Sigmoid colon (tissue), 6 donors: ENCODE measurements at regions not wholly inside any gene's neighbourhood (a gene's known extent, or its start where the extent isn't known, plus 50 kb on each side); places are given as distances from the start of the nearest gene placed in this dataset.

Experiments
- DNase-seq: peaks from one replicate; pipeline ENCODE4 v3.0.0-alpha.2; 2019
- H3K27ac ChIP-seq, 4 donors: fragments of 200-600 bp; sonication (generic); one replicate each; pipeline ENCODE4 v1.5.1; 2016 to 2019; ENCODE audit warnings: mild to moderate bottlenecking in 1 of 4
- H3K27me3 ChIP-seq, 3 donors: fragments of 200-600 bp; sonication (generic); one replicate each; pipeline ENCODE4 v1.5.1; 2019; ENCODE audit warnings: mild to moderate bottlenecking in 1 of 3
- H3K36me3 ChIP-seq, 4 donors: fragments of 200-600 bp; sonication (generic); one replicate each; pipeline ENCODE4 v1.5.1; 2016 to 2019
- H3K4me1 ChIP-seq, 4 donors: fragments of 200-600 bp; sonication (generic); one replicate each; pipeline ENCODE4 v1.5.1; 2017 to 2019
- H3K4me3 ChIP-seq, 4 donors: fragments of 200-600 bp; sonication (generic); one replicate each; pipeline ENCODE4 v1.5.1; 2017 to 2019; ENCODE audit warnings: mild to moderate bottlenecking in 2 of 4, moderate library complexity in 1 of 4
- H3K9me3 ChIP-seq, 4 donors: fragments of 200-600 bp in 3 of 4; sonication (generic) in 3 of 4; one replicate each; pipeline versions ENCODE4 v1.5.1 to v1.6.1; 2013 to 2019
- EP300 ChIP-seq, 4 donors: sonication (generic); formaldehyde crosslinking; IDR thresholded peaks; one replicate each; pipeline ENCODE4 v1.6.1; 2017; ENCODE audit warnings: antibody characterized with exemption in 4 of 4
- POLR2A ChIP-seq, 2 donors: fragments of 450-650 bp; IDR thresholded peaks; one replicate each; pipeline ENCODE4 v1.6.1; 2016; ENCODE audit warnings: antibody characterized with exemption in 2 of 2, mild to moderate bottlenecking in 2 of 2, moderate library complexity in 2 of 2
- POLR2AphosphoS5 ChIP-seq, 4 donors: sonication (generic); formaldehyde crosslinking; IDR thresholded peaks; one replicate each; pipeline ENCODE4 v1.6.1; 2017; ENCODE audit warnings: antibody characterized with exemption in 4 of 4
- WGBS, 2 donors: extraction: QIAGEN DNeasy Blood & Tissue Kit; methylation state at CpG; one replicate each; pipeline ENCODE4 v1.1.7; 2013; 5-methylcytosine and 5-hydroxymethylcytosine counted together
- intact Hi-C: fragments of 100-400 bp; cut with DNase I; formaldehyde crosslinking; loops from one replicate; pipeline ENCODE4 v1.15.1; 2023
- TF ChIP-seq, protein P1 (sequence below), 4 experiments: fragments of 450-650 bp in 3 of 4; fragments of 200-600 bp in 1 of 4; IDR thresholded peaks; one replicate each; pipeline ENCODE4 v1.5.1; 2016 to 2019; ENCODE audit warnings: antibody characterized with exemption in 4 of 4, mild to moderate bottlenecking in 3 of 4, moderate library complexity in 2 of 4
- donor health status: healthy with polysubstance abuse.
- donor health status: healthy.

DNA sequence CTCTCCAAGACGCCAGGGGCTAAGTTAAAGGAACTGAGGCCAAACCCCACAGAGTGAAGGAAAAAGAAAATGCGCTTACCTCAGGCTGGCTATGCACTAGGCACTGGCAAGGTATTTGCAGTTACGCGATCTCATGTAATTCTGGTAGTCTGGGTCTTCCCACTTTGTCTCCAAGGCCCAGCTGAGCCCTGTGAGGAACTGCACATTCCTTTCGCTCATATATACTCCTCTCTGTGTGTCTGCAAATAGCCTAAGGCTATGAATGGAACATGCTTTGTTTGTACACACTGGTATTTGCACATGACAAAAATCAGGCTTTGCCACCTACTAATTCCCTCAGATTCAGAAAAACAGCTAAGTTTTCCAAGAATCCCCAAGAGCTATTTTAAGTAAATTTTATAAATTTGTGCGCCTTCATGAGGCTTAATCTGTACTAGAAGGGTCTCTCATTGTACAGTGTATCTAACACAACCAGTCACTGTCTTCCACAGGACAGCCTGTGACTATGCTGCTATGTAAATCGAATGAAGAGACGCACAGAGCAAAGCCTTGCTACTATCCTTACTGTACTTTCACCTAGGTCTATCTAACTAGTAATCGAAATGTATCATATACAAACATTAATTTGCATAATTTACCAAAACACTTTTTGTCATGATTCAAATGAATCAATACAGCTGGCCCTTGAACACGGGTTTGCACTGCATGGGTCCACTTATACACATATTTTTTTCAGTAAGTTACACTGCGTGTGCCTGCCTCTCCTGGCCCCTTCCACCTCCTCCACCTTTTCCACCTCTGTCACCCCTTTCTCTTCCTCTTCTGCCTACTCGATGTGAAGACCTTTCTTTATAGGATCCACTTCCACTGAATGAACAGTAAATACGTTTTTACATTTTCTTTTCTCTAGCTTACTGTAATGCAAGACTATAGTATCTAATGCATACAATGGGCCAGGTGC, 87.0 kb downstream of the SIPA1L2 start:
- no peak for TF ChIP-seq EP300 (IDR thresholded peaks at IDR 0.05)

DNA sequence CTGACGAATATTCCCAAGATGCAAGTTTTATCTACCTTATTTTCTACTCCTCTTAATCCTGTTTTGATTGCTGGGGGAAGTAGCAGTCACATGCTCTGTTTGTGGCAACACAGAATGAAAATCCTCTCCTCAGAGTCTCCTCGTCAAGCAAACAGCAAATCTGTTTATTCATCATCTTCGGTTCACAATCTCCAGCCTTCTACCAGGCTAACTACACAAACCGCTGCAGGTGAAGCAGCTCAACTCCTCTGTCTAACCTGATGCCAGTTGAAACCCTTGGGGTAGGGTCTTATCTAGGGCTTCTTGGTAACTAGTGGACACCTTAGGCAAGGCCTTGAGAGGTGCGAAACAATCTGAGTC, 91.0 kb downstream of the SIPA1L2 start:
- Histone ChIP-seq H3K4me1 (peaks cover 0 to 22% (median 12%) of the 10 kb centered on the region in 4 donors), H3K27ac (no peak overlapping the region), H3K4me3 (no peak overlapping the region), H3K36me3 (no peaks in the 10 kb centered on the region), H3K27me3 (no peaks in the 10 kb centered on the region), H3K9me3 (no peaks in the 10 kb centered on the region)
- intact Hi-C loops = no loop called here
- TF ChIP-seq, protein P1, sequence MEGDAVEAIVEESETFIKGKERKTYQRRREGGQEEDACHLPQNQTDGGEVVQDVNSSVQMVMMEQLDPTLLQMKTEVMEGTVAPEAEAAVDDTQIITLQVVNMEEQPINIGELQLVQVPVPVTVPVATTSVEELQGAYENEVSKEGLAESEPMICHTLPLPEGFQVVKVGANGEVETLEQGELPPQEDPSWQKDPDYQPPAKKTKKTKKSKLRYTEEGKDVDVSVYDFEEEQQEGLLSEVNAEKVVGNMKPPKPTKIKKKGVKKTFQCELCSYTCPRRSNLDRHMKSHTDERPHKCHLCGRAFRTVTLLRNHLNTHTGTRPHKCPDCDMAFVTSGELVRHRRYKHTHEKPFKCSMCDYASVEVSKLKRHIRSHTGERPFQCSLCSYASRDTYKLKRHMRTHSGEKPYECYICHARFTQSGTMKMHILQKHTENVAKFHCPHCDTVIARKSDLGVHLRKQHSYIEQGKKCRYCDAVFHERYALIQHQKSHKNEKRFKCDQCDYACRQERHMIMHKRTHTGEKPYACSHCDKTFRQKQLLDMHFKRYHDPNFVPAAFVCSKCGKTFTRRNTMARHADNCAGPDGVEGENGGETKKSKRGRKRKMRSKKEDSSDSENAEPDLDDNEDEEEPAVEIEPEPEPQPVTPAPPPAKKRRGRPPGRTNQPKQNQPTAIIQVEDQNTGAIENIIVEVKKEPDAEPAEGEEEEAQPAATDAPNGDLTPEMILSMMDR (IDR thresholded peaks at IDR 0.05) = no peak
- TF ChIP-seq EP300 (IDR thresholded peaks at IDR 0.05) (no peak), POLR2A (IDR thresholded peaks at IDR 0.05) (no peak), POLR2AphosphoS5 (IDR thresholded peaks at IDR 0.05) (no peak)
- no peak for DNase-seq
- 86 to 87% methylated on average over 5 of the region's 5 CpGs for WGBS, 2 donors

More for the DNA sequence above, 87.0 kb downstream of the SIPA1L2 start:
- Histone ChIP-seq H3K9me3 (no peaks in the 10 kb centered on the region), H3K4me1 (peaks cover 0 to 8% (median 0%) of the 10 kb centered on the region in 4 donors), H3K36me3 (no peaks in the 10 kb centered on the region), H3K4me3 (no peak overlapping the region), H3K27me3 (no peaks in the 10 kb centered on the region), H3K27ac (no peak overlapping the region)
- DNase-seq = no peak
- intact Hi-C loops = no loop called here
- WGBS, 2 donors = 93 to 94% methylated on average over 13 of the region's 13 CpGs

DNA sequence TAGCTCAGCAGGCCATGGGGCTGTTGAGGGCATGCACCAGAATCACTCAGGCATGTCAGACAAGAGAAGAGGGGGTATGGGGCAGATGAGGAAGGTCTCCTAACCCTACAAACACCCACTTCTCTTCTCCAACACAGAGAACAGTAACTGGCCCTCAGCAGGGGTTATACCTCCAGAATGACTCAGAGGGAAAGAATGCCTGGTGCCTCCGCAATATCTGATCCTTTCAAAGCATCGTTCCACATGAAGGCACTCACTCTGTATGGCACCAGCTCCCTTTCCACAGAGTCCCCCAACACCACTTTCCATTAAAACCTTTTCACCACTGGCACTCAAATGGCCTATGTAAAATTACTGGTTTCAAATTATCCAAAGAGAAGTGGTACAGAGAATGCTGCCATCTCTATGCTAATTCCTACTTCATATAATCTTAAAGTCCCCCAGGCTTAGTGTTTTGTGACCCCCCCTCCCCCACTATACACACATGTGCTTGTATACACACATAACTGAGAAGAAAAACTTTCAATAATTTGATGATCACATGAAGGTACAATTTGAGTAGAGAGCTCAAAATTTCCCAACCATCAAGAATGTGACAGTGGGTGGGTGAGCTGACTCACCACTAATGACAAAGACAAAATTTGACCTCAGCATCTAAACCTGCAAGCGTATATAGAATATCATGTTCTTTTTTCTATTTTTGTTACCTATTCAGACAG, 91.5 kb downstream of the SIPA1L2 start:
- DNase-seq = no peak
- H3K4me3 ChIP-seq = no peak overlapping the region
- 83 to 84% methylated on average over 3 of the region's 3 CpGs for WGBS, 2 donors
- H3K27me3 ChIP-seq = no peaks in the 10 kb centered on the region
- no peak for TF ChIP-seq POLR2AphosphoS5 (IDR thresholded peaks at IDR 0.05)
- TF ChIP-seq POLR2A (IDR thresholded peaks at IDR 0.05) = no peak
- TF ChIP-seq, protein P1 (IDR thresholded peaks at IDR 0.05) = no peak
- H3K9me3 ChIP-seq = no peaks in the 10 kb centered on the region
- no peaks in the 10 kb centered on the region for H3K36me3 ChIP-seq
- intact Hi-C loops = no loop called here
- peaks cover 0 to 22% (median 12%) of the 10 kb centered on the region in 4 donors for H3K4me1 ChIP-seq
- no peak overlapping the region for H3K27ac ChIP-seq

DNA sequence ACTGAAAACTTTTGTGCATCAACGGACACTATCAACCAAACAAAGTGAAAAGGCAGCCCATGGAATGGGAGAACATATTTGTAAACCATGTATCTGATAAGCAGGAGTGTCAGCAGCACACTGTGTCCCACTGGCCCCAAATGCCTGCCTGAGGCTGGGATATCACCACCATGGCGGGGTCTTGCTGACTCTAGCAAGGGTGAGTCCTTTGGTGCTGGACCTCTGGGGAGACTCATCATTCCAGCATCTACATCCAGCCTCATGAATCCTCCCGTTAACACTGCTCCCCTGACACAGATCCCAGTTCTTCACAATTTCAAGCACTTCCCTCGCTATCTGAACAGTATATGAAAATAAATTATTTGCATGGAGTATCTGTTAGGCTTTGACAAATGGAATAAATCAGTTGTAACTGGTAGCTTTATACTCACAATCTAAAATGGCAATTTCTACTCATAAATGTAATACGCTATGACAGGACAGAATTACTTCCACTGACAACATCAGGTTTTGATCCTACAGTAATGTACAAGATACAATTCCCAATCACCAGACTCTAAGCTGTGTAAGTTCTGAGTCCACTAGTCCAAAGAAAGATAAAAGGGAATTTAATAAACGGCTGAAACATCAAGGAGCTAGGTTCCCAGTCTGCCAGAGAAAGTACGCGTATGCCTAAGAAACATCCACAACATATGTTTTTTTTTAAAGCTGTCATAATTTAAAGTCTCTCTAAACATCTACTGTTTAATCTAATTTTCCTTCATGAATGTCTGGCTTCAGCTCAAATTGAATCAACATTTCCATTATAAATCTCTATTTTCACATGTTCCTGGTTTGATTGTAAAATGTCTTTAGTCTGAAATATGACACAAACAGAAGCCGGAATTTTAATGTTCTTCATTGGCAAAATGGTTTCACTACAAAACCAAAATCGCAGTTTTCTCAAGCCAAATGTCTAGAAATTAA, 95.1 kb downstream of the SIPA1L2 start:
- peaks cover 0 to 24% (median 14%) of the 10 kb centered on the region in 4 donors for H3K4me1 ChIP-seq
- H3K27me3 ChIP-seq = no peaks in the 10 kb centered on the region
- H3K4me3 ChIP-seq = no peak overlapping the region
- no peak for DNase-seq
- WGBS, 2 donors = 89 to 95% methylated on average over 10 of the region's 10 CpGs
- H3K27ac ChIP-seq = peak overlapping the region in 1 of 4 donors; percentile 41
- TF ChIP-seq POLR2A (IDR thresholded peaks at IDR 0.05) (no peak), POLR2AphosphoS5 (IDR thresholded peaks at IDR 0.05) (no peak), EP300 (IDR thresholded peaks at IDR 0.05) (no peak)
- TF ChIP-seq, protein P1 (IDR thresholded peaks at IDR 0.05) = no peak
- intact Hi-C loops = no loop called here
- no peaks in the 10 kb centered on the region for H3K36me3 ChIP-seq
- no peaks in the 10 kb centered on the region for H3K9me3 ChIP-seq
